ENCODE measurements at regions not wholly inside any gene's neighbourhood (a gene's known extent, or its start where the extent isn't known, plus 50 kb on each side); places are given as distances from the start of the nearest gene placed in this dataset.

DNA sequence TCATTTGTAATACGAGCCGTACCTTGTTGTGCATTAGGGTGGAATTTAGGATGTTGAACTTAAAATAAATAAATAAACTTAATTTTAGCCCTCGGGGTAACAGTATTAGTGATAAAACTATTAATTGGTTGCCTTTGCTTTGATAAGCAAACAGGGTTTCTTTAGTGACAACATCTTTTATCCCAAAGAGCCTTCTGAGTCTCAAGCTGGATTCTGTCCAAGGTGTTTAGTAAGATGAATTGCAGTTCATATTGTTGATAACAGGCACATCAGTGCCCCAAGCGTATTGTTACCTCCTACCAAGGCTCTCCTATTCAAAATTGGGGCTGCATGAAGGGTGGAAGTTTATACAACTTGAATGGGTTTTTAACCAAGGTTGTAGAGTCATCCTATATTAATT, 144.4 kb upstream of the CELF2 start:
- no peak for DNase-seq

DNA sequence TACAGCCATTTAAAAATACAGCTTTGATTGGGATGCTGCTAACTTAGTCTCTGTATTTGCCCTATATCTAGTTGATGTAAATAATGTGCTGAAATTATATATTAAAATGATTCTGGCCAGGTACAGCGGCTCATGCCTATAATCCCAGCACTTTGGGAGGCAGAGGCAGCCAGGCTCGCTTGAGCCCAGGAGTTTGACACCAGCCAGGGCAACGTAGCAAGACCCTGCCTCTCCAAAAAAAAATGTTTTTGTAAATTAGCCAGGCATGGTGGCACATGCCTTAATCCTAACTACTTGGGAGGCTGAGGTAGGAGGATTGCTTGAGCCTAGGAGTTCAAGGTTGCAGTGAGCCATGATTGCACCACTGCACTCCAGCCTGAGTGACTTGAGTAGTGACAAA, 143.8 kb upstream of the CELF2 start:
- no peak for DNase-seq

DNA sequence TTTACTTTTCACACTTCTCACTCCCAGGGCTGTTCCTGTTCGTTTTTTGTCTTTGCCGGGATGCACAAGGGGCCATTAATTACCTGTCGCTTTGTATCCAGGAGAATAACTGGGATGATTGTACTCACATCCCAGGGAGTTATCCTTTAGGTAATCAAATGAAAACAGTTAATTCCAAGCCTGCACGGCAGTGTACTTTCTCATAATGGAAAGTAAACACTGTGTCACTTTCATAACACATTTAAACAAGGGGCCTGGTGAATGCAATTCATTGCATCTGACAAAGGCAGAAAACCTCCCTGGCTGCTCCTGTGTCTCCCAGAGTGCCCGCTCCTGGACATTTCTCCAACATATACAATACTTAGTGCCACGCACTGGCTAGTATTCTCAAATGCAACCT, 138.7 kb upstream of the CELF2 start:
- no peak for DNase-seq

- DNase-seq: no peak
These were observed 136.4 kb upstream of the CELF2 start for GRCh38 chr10:10881117-10881813.

DNA sequence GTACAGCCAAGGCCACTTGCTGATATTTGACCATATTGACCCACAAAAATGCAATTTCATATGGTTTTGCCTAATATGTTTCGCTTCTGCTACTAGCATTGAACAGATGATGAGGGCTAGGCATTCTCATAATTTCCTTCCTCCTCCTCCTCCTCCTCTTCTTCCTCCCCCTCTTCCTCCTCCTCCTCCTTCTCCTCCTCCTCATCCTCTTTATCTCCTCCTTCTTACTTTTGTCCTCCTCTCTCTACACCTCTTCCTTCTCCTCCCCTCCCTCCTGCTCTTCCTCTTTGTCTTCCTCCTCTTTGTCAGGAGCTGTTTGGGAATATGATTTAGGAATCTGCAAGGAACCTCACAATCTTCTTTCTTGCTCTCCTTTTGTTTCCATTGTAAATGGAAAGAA, 133.9 kb upstream of the CELF2 start:
- DNase-seq: no peak

GRCh38 chr10:10886861-10887531, 130.7 kb upstream of the CELF2 start:
- DNase-seq: no peak

- DNase-seq: no peak
These were observed 126.3 kb upstream of the CELF2 start for GRCh38 chr10:10891124-10892082.

GRCh38 chr10:10892290-10892875, 125.3 kb upstream of the CELF2 start:
- no peak for DNase-seq

- DNase-seq: no peak
These were observed 120.3 kb upstream of the CELF2 start for GRCh38 chr10:10897400-10897799.

- no peak for DNase-seq
These were observed 115.8 kb upstream of the CELF2 start for GRCh38 chr10:10901906-10902305.

DNA sequence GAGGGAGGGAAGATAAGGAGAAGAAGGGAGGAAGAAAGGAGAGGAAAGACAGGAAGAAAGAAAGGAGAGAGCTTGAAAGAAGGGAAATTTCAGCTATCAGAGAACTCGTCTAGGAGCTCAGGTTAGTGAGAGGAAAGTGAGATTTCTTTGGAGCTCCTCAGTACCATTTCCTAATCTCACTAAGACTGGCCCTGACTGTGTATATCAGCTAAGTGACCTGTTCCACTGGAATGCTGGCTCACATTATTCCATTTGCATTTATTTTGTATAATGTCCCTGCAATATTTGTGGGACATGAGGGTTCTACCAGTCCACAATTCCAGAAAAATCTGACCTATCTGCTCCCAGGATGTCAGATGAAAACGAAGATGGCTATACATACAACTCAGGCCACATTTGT, 114.7 kb upstream of the CELF2 start:
- no peak for DNase-seq

- DNase-seq: no peak
These were observed 114.1 kb upstream of the CELF2 start for GRCh38 chr10:10903620-10904019.

DNA sequence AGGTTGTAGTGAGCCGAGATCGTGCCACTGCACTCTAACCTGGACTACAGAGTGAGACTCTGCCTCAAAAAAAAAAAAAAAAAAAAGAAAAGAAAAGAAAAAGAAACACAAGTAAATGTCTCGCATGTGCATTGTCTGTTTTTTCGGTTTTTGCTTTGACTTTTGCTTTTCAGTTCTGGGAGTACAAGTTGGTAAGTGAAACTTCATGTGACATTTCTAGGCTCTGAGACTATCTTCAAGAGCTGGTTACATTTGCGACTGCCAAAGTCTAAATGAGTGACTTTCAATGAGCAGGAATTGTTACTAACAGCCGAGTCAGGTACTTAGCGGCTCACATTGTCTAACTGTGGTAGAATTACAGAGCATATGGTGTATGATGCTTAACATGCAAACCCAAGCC, 107.0 kb upstream of the CELF2 start:
- no peak for DNase-seq

DNA sequence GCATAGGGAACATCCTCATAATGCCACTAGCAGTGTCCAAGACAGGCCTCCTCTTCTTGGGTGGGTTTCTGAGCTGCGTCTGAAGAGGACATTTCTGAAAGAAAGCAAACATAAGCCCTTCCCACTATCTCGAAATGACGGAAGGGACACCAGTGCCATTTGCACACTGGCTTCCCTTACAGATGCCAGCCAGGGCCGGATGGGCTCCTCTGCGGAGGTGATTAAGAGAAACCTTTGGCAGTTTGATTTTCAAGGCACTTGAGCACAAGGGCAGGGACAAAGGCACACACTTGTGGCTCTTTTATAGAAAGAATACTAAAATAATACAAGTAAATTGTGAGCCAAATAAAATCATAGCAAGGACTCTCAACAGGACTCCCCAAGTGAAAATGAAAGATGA, 106.6 kb upstream of the CELF2 start:
- no peak for DNase-seq

- DNase-seq: no peak
These were observed 106.2 kb upstream of the CELF2 start for GRCh38 chr10:10911471-10911921.

GRCh38 chr10:10914144-10914543, 103.5 kb upstream of the CELF2 start:
- DNase-seq: no peak

DNA sequence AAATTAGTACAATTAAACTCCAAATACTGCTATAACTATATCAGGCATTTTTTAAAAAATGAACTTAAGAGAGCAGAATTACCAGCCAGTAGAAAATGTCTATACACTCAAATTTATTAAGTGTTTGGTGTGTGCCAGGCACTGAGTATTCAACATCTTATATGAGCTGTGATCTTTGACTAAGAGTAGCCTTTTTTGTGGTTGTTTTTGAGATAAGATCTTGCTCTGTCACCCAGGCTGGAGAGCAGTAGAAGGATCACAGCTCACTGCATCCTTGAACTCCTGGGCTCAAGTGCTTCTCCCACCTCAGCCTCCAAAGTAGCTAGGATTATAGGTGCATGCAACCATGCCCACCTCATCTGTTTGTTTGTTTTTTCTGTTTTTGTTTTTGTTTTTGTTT, 102.5 kb upstream of the CELF2 start:
- no peak for DNase-seq

DNA sequence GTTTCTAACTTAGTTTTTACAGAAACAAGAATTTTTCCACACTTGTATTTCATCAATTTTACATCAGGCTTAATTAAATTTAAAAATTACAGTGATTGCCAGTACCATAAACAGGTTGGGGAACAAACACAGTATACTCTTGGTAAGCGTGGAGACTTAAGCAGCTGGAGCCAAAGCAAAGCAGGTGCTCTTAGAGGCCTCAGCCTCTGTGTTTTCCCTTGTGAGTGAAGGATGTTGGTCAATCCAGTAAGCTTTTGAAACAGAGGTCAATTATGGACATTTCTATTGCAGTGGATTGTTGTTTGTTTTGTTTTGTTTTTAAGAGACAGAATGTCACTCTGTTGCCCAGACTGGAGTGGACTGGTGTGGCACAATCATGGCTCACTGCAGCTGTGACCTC, 100.6 kb upstream of the CELF2 start:
- DNase-seq: no peak

GRCh38 chr10:10919976-10920375, 97.7 kb upstream of the CELF2 start:
- DNase-seq: no peak

DNA sequence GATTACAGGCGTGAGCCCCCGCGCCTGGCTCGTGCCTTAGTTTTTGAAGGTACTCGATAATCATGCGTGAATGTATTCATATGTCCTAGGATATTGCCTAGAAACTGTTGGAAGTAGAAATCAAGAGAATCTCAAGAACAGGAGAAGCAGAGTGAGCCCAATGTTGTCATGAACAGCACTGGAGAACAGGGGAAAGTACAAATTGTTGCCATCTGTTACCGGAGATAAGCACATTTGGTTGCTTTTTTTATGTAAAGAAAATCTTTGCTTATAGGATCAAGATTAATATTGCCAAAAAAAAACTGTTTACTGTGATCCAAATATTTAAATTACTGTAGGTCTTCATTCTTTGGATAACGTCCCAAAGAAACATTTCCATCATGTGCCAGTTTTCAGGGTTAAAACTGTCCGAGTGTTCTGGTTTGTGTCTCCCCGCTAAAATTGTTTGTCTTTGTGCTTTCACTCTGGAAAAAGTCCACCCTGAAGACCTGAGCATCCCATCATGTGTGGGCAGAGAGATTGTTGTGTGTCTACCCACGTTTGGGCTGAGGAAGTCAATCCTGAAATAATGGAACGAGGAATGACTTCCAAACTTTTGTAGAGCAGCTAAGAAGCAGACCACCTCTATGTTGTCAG, 95.7 kb upstream of the CELF2 start:
- DNase-seq: no peak

GRCh38 chr10:10923029-10923651, 94.5 kb upstream of the CELF2 start:
- no peak for DNase-seq

DNA sequence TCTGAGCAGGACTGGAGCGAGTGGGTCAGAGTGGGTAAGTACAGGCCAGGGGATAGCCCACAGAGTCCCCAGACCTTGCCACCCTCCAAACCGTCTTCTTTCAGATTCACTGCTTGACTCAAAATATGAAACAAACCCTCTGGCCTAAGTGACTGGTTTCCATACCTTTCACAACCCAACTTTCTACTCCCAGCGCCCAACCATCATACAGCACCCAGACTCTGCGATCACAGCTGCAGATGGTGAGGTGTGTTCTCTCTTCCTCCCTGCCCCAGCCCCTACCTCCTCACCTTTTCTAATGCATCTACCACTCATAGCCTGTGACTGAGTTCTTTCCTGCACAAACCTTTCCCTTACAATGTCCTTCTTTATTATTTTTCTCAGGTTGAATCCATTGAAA, 92.0 kb upstream of the CELF2 start:
- no peak for DNase-seq
